ENCODE measurements at regions not wholly inside any gene's neighbourhood (a gene's known extent, or its start where the extent isn't known, plus 50 kb on each side); places are given as distances from the start of the nearest gene placed in this dataset.
"Not testable (repeated sequence)": the region's sequence is repeated elsewhere in the genome, so short reads cannot be mapped to it uniquely, and the experiment has no call there.

GRCh38 chr13:30072818-30073186, 222.4 kb upstream of the UBL3 start:
- DNase-seq (ENCODE audit: extremely low read depth in 1 of 2, low read depth in 1 of 2): no peak

DNA sequence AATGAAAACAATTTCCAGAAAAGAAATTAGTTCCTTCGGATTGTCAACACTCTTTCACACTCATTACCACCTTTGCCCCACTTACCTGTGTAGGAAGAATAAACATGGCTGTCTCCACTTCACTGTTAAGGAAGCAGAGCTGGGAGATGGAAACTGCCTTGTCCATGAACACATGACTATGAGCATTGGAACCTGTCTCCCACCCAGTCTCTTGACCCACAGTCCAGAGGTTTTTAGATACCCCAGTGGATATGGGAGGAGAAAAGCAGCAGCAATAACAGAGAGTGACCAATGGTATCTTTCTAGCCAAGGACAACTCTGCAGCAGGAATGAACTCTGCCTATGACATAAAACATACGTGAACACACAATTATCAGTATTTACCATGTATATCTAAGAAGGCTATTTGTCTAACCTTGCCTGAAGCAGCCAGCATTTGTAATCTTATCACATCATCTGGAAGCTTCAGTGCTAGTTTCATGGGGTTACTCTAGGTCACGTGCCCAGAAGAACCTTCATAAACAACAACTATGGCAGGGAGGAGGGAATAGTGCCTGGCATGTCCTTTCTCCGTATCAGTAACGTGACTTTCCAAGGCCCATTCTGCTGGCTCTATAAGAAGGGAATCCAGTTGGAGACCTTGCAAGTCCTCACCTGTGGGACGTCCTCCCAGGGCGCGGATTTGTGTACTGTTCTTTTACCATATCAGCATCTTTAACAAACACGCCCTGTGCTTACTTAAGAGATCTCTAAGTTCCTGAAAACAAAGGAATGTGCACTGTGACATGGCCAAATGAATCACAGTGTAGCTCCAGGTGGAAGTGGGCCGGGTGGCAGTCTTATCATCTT, 221.8 kb upstream of the UBL3 start:
- no peak for DNase-seq (ENCODE audit: extremely low read depth in 1 of 2, low read depth in 1 of 2)

DNA sequence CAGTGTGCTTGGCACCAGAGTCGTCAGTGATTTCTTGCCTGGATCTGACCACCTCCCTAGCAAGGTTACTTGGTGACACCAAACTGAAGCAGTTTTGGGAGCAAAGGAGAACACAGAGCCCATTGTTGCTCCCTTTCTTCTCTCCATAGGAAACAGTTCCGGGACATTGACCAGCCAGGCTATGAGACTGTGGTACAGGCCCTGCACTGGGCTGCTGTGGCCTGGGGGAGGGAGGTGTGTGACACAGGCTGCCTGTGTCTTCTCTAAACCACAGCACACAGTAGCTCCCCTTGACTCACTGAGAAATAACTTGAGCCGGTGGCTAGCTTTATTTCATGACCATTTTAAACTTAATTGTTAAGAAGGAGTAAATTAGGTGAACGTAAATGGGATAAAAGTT, 214.8 kb upstream of the UBL3 start:
- no peak for DNase-seq (ENCODE audit: extremely low read depth in 1 of 2, low read depth in 1 of 2)

- no peak for DNase-seq (ENCODE audit: extremely low read depth in 1 of 2, low read depth in 1 of 2)
Observed at GRCh38 chr13:30063892-30064291, 213.5 kb upstream of the UBL3 start.

GRCh38 chr13:30061217-30061616, 210.8 kb upstream of the UBL3 start:
- no peak for DNase-seq (ENCODE audit: extremely low read depth in 1 of 2, low read depth in 1 of 2)

DNA sequence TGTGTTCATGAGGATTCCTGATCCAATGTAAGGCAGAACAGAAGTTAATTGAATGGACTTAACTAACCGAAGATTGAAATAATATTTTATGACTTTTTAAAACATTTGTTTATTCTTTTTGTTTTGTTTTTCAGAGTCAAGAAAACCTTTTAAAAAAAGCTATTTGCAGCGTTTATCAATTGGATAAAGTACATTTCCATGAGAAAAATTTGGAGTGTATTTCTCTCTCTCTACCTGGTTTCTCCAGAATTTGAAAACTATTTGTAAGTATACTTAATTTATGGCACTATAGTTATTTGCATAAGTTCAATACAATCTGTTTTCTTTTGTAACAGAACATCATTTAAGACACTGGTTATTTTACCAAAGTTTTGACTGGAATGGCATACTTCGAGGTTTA, 208.0 kb upstream of the UBL3 start:
- DNase-seq (ENCODE audit: extremely low read depth in 1 of 2, low read depth in 1 of 2): no peak

- DNase-seq (ENCODE audit: extremely low read depth in 1 of 2, low read depth in 1 of 2): not testable (repeated sequence)
Observed at GRCh38 chr13:30054546-30054945, 204.1 kb upstream of the UBL3 start.

DNA sequence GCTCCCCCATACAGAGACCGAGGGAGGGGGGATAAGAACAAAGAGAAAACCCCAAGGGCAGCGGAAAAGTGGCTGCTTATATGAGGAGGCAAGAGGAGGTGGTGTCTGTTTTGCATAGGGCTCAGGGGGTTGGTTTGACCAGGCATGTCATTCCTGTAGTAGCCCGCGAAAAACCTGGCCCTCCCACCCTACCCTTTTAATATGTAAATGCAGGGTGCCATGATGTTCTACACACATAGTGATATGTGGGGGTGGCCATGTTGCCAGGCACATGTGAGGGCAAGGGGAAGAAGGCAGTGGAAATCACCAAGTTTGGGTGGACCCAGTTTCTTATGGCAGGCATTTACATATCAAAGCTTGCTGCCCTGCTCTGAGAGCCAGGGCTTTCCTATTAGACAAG, 203.5 kb upstream of the UBL3 start:
- no peak for DNase-seq (ENCODE audit: extremely low read depth in 1 of 2, low read depth in 1 of 2)

GRCh38 chr13:30052120-30052519, 201.7 kb upstream of the UBL3 start:
- no peak for DNase-seq (ENCODE audit: extremely low read depth in 1 of 2, low read depth in 1 of 2)

DNA sequence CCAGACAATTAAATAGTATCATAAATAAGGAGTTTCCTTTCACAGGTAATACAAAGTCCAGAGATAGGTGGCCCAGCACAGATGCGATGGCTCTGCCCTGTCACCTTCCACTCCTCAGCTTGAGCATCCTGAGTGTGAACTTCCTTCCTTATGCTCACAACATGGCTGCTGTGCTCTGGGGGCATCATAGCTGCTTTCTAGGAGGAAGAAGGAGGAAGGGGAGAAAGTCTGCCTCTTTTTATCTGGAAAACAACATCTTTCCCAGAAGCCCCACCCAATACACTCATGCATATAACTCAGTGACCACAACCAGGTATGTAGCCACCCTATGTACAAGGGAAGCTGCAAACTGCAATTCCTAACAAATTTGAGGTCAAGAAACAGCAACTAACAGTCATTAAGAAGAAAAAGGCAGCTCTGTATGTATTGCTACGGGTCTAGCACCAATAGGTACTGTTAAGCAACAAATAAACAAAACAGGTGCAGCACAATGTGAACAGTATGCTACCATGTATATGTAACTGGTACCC, 201.2 kb upstream of the UBL3 start:
- DNase-seq (ENCODE audit: extremely low read depth in 1 of 2, low read depth in 1 of 2): no peak

GRCh38 chr13:30049692-30050091, 199.3 kb upstream of the UBL3 start:
- no peak for DNase-seq (ENCODE audit: extremely low read depth in 1 of 2, low read depth in 1 of 2)

GRCh38 chr13:30047154-30047874, 196.9 kb upstream of the UBL3 start:
- DNase-seq (ENCODE audit: extremely low read depth in 1 of 2, low read depth in 1 of 2): no peak

GRCh38 chr13:30045916-30046704, 195.7 kb upstream of the UBL3 start:
- no peak for DNase-seq (ENCODE audit: extremely low read depth in 1 of 2, low read depth in 1 of 2)

GRCh38 chr13:30044932-30045331, 194.5 kb upstream of the UBL3 start:
- no peak for DNase-seq (ENCODE audit: extremely low read depth in 1 of 2, low read depth in 1 of 2)

DNA sequence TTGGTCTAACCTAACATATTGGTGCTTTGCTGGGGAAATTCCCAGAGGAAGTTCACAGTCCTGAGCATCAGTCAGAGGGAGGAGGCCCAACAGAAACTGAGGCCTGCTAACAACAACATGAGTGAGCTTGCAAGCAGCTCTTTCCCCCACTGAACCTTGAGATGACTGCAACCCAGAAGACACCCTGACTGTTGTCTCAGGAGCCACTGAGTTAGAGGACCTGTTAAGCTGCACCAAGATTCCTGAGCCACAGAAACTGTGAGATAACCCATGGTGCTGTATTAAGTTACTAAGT, 193.2 kb upstream of the UBL3 start:
- no peak for DNase-seq (ENCODE audit: extremely low read depth in 1 of 2, low read depth in 1 of 2)

DNA sequence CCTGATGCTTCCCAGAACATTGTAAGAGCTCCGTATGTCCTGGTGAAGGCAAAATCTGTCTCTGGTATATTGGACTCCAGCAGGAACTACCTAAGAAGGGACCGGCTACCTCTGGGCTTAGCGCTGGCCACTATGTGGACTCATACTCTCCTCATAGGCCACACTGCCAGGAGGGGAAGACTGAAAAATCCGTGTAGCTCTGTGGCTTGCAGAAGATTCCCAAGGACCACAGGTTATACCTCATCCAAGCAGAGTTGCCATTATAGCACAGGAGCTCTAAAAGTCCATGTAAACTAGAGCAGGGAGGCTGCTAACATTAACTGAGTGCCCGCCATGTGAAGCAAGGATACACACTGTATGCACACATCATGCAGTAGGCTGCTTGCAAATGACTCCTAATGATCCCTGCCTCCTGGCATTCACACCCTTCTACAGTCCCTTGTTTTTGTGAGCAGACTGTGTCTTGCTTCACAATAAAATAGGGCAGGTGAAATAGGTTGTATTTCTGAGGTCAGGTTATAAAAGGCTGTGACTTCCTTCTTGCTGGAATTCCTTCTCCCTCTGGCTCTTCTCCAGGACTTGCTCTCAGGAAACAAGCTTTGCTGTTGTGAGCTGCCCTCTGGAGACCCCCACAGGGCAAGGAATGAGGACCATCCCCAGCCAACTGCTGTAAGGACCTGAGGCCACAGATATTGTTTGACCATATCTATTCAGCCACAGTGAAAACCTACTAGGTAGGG, 192.6 kb upstream of the UBL3 start:
- no peak for DNase-seq (ENCODE audit: extremely low read depth in 1 of 2, low read depth in 1 of 2)

DNA sequence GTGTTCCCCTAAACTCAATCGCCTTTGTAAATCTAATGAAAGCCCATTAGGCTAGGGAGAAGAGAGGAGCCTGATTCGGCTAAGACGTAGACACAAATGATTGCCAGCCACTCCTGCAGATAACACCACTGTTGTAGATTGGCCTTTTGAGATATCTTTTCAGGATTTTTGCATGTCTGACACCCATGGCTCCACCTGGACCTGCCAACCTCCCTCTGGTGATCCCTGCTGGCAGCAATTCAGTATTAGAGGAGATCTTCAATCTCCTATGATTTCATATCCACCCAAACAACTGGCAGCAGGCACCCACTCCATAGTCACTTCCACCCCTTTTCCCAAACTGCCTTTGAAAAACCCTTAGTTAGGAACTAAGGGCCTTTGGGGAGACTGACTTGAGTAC, 191.9 kb upstream of the UBL3 start:
- DNase-seq (ENCODE audit: extremely low read depth in 1 of 2, low read depth in 1 of 2): no peak

DNA sequence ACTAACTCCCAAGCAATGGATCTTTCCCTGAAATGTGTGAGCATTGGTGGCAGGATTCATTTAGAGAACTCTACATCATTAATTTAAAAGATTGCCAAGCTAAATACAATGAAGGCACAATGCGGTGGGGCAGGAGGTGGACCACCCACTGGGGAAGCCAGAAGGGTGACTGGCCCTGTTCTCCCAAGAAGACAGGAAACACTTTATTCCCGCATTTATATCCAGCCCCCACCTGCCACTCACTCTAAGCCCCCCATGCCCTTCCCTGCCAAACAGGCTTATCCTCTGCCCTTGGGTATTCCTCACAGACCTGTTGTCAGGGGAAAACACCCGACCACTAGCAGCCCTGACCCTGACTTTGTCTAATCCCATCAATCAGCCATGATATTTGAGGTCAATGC, 189.1 kb upstream of the UBL3 start:
- DNase-seq (ENCODE audit: extremely low read depth in 1 of 2, low read depth in 1 of 2): no peak

DNA sequence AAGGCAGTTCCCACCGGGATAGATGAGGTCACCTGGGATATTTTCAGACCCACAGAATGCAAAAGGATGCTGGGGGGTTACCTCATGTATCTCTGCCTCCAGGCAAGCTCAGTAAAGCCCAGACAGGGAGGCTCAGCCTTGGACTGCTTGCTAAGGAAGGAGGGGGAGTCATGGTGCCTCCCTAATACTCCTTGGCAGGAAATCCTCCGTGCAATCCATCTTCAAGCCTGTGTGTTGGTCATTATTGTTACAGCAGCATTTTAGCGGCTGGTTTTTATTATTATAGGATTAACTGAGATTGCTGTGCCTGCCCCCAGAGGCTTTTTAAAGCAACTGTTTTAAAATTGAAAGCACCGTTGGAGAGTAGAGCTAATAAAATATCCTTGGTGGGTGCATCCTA, 188.5 kb upstream of the UBL3 start:
- DNase-seq (ENCODE audit: extremely low read depth in 1 of 2, low read depth in 1 of 2): no peak

GRCh38 chr13:30037766-30038165, 187.3 kb upstream of the UBL3 start:
- DNase-seq (ENCODE audit: extremely low read depth in 1 of 2, low read depth in 1 of 2): no peak

DNA sequence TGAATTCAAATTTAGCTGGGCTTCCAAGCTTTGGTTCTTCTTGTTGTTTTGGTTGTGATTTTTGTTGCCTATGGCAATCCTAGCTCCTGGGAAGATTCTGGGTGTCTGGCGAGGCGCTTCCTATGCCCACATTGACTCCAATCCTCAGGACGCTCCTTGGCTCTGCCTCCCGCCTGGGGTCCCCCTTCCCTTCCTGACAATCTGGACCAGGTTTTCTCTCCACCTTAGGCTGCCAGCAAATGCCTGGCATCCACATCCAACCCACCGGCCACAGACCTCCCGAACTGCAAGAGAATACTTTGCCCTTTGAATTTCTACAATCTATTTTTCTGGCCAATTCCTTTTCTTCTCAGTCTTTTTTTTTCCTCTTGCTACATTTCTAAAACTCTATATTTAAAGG, 186.9 kb upstream of the UBL3 start:
- DNase-seq (ENCODE audit: extremely low read depth in 1 of 2, low read depth in 1 of 2): no peak
